ENCODE measurements at regions not wholly inside any gene's neighbourhood (a gene's known extent, or its start where the extent isn't known, plus 50 kb on each side); places are given as distances from the start of the nearest gene placed in this dataset.

DNA sequence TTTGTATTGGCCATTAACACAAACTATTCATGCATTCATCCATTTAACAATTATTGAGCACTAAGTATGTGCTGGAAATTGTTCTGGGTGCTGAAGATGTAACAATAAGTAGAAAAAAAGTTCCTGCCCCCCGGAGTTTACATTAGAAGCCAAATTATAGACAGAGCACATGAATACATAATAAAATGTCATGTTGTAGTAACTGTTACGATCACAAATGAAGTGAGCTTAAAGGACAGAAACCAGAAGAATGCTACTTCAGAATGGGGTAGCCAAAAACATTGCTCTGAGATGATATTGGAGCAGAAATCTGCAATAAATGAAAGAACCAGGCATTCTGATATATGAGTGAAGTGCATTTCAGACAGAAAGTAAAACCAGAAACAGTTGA, 256.0 kb upstream of the SETBP1 start:
- DNase-seq (ENCODE audit: low read depth in 2 of 2) = no peak
- Histone ChIP-seq H4K20me1 (ENCODE audit: control insufficient read depth, extremely low read depth, insufficient read depth, low read length) (no peaks in the 10 kb centered on the region), H3K27ac (ENCODE audit: insufficient read depth, low read length) (no peak overlapping the region), H3K4me1 (ENCODE audit: control insufficient read depth, extremely low read depth, insufficient read depth, low read length) (no peaks in the 10 kb centered on the region), H3K27me3 (ENCODE audit: control insufficient read depth, insufficient read depth, low read length) (no peaks in the 10 kb centered on the region), H3K9ac (ENCODE audit: insufficient read depth, low read length) (no peak overlapping the region), H3K4me2 (ENCODE audit: extremely low read depth, insufficient read depth, low read length) (no peak overlapping the region), H2AFZ (ENCODE audit: low read length) (no peak overlapping the region), H3K4me3 (replicated peaks in 1 of 4; ENCODE audit: control extremely low read depth in 1 of 4, insufficient read depth in 1 of 4, low read depth in 3 of 4, low read length in 4 of 4) (no peak overlapping the region), H3K79me2 (ENCODE audit: control insufficient read depth, insufficient read depth, low read length) (no peaks in the 10 kb centered on the region), H3K9me3 (ENCODE audit: control insufficient read depth, insufficient read depth, low read depth, low read length) (no peaks in the 10 kb centered on the region), H3K36me3 (ENCODE audit: control insufficient read depth, insufficient read depth, low read length) (no peaks in the 10 kb centered on the region)
- no peak for TF ChIP-seq EZH2 (IDR thresholded peaks at IDR 0.05; ENCODE audit: low read length, missing control alignments)
- TF ChIP-seq, protein P1, sequence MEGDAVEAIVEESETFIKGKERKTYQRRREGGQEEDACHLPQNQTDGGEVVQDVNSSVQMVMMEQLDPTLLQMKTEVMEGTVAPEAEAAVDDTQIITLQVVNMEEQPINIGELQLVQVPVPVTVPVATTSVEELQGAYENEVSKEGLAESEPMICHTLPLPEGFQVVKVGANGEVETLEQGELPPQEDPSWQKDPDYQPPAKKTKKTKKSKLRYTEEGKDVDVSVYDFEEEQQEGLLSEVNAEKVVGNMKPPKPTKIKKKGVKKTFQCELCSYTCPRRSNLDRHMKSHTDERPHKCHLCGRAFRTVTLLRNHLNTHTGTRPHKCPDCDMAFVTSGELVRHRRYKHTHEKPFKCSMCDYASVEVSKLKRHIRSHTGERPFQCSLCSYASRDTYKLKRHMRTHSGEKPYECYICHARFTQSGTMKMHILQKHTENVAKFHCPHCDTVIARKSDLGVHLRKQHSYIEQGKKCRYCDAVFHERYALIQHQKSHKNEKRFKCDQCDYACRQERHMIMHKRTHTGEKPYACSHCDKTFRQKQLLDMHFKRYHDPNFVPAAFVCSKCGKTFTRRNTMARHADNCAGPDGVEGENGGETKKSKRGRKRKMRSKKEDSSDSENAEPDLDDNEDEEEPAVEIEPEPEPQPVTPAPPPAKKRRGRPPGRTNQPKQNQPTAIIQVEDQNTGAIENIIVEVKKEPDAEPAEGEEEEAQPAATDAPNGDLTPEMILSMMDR (conservative IDR thresholded peaks at IDR 0.05 in 1 of 2, IDR thresholded peaks at IDR 0.05 in 1 of 2; ENCODE audit: low read depth in 1 of 2, low read length in 2 of 2) = no peak

DNA sequence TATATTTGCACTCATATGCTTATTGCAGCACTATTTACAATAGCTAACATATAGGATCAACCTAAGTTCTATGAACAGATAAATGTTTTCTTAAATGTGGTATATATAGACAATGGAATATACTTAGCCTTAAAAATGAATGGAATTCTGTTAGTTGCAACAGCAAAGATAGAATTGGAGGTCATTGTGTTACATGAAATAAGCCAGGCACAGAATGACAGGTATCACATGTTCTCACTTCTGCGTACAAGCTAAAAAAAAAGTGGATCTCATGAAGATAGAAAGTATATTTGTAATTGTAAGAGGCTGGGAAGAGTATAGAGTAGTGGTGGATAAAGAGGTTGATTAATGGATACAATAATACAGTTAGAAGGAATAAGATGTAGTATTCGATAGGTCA, 255.5 kb upstream of the SETBP1 start:
- Histone ChIP-seq H3K4me2 (ENCODE audit: extremely low read depth, insufficient read depth, low read length) (no peak overlapping the region), H4K20me1 (ENCODE audit: control insufficient read depth, extremely low read depth, insufficient read depth, low read length) (no peaks in the 10 kb centered on the region), H3K27me3 (ENCODE audit: control insufficient read depth, insufficient read depth, low read length) (no peaks in the 10 kb centered on the region), H3K36me3 (ENCODE audit: control insufficient read depth, insufficient read depth, low read length) (no peaks in the 10 kb centered on the region), H3K79me2 (ENCODE audit: control insufficient read depth, insufficient read depth, low read length) (no peaks in the 10 kb centered on the region), H3K9me3 (ENCODE audit: control insufficient read depth, insufficient read depth, low read depth, low read length) (no peaks in the 10 kb centered on the region), H3K4me1 (ENCODE audit: control insufficient read depth, extremely low read depth, insufficient read depth, low read length) (no peaks in the 10 kb centered on the region), H3K27ac (ENCODE audit: insufficient read depth, low read length) (no peak overlapping the region), H3K9ac (ENCODE audit: insufficient read depth, low read length) (no peak overlapping the region), H3K4me3 (replicated peaks in 1 of 4; ENCODE audit: control extremely low read depth in 1 of 4, insufficient read depth in 1 of 4, low read depth in 3 of 4, low read length in 4 of 4) (no peak overlapping the region), H2AFZ (ENCODE audit: low read length) (no peak overlapping the region)
- no peak for DNase-seq (ENCODE audit: low read depth in 2 of 2)
- TF ChIP-seq EZH2 (IDR thresholded peaks at IDR 0.05; ENCODE audit: low read length, missing control alignments) = no peak
- TF ChIP-seq, protein P1 (conservative IDR thresholded peaks at IDR 0.05 in 1 of 2, IDR thresholded peaks at IDR 0.05 in 1 of 2; ENCODE audit: low read depth in 1 of 2, low read length in 2 of 2) = no peak

DNA sequence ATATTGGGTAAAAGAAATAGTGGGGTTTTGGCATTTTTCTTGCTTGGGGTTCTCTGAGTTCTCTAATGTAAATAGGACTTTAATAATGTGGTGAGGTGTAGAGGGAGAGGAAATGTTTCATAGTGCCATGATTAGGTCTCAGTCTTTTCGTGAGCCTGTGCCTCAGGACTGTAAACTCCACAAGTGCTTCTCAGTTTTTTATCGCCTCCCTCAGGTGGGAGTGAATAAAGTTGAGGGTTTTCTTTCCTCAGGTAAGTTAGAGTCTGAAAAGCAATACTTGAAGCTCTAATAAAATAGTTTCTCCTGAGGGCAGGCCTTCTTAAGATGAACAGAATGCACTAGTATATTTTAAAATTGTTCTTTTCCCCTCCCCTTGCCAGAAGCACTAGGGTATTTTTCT, 243.1 kb upstream of the SETBP1 start:
- no peak overlapping the region for H2AFZ ChIP-seq (ENCODE audit: low read length)
- no peak for DNase-seq (ENCODE audit: low read depth in 2 of 2)
- TF ChIP-seq EZH2 (IDR thresholded peaks at IDR 0.05; ENCODE audit: low read length, missing control alignments) = no peak
- TF ChIP-seq, protein P1 (conservative IDR thresholded peaks at IDR 0.05 in 1 of 2, IDR thresholded peaks at IDR 0.05 in 1 of 2; ENCODE audit: low read depth in 1 of 2, low read length in 2 of 2) = no peak
- no peaks in the 10 kb centered on the region for H3K9me3 ChIP-seq (ENCODE audit: control insufficient read depth, insufficient read depth, low read depth, low read length)
- no peaks in the 10 kb centered on the region for H4K20me1 ChIP-seq (ENCODE audit: control insufficient read depth, extremely low read depth, insufficient read depth, low read length)
- H3K27me3 ChIP-seq (ENCODE audit: control insufficient read depth, insufficient read depth, low read length) = no peaks in the 10 kb centered on the region
- H3K36me3 ChIP-seq (ENCODE audit: control insufficient read depth, insufficient read depth, low read length) = no peaks in the 10 kb centered on the region
- no peak overlapping the region for H3K27ac ChIP-seq (ENCODE audit: insufficient read depth, low read length)
- no peak overlapping the region for H3K9ac ChIP-seq (ENCODE audit: insufficient read depth, low read length)
- H3K4me2 ChIP-seq (ENCODE audit: extremely low read depth, insufficient read depth, low read length) = no peak overlapping the region
- H3K4me3 ChIP-seq (replicated peaks in 1 of 4; ENCODE audit: control extremely low read depth in 1 of 4, insufficient read depth in 1 of 4, low read depth in 3 of 4, low read length in 4 of 4) = no peak overlapping the region
- H3K4me1 ChIP-seq (ENCODE audit: control insufficient read depth, extremely low read depth, insufficient read depth, low read length) = no peaks in the 10 kb centered on the region
- no peaks in the 10 kb centered on the region for H3K79me2 ChIP-seq (ENCODE audit: control insufficient read depth, insufficient read depth, low read length)
